ENCODE measurements at regions not wholly inside any gene's neighbourhood (a gene's known extent, or its start where the extent isn't known, plus 50 kb on each side); places are given as distances from the start of the nearest gene placed in this dataset.

DNA sequence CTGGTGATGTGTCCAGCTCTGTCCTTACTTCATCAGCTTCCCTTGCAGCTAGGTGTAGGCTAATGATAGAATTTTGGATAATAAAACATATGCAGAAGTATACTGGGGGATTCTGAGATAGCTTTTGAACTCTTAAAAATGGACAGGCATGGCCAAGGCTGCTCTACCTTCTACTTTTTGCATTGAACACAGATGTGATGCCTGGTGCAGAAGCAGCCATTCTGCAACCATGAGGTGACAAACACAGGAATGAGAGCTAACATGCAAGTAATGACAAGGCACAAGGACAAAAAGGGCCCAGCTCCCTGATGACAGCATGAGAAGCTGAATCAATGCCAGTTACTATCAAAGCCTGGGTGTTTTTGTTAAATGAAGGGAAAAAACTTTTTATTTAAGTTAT lies 686.5 kb upstream of the AUTS2 start:
- Histone ChIP-seq H3K27me3 (ENCODE audit: control insufficient read depth in 1 of 2, insufficient read depth in 1 of 2, low read length in 2 of 2) (no peaks in the 10 kb centered on the region), H3K9ac (ENCODE audit: low read length) (no peak overlapping the region), H4K8ac (ENCODE audit: low read length) (no peak overlapping the region), H2AK5ac (ENCODE audit: low read length, severe bottlenecking) (no peak overlapping the region), H3K18ac (ENCODE audit: low read depth in 1 of 2, low read length in 2 of 2) (no peak overlapping the region), H3K23ac (ENCODE audit: low read length in 2 of 2) (no peak overlapping the region), H3K79me1 (replicated peaks; ENCODE audit: low read length, poor library complexity, severe bottlenecking) (no peaks in the 10 kb centered on the region), H2BK15ac (ENCODE audit: low read depth, poor library complexity, severe bottlenecking) (no peak overlapping the region), H2BK120ac (ENCODE audit: low read depth, low read length) (no peak overlapping the region), H3K4ac (ENCODE audit: low read depth in 1 of 2, low read length in 2 of 2) (no peak overlapping the region), H3K36me3 (ENCODE audit: control insufficient read depth in 1 of 2, insufficient read depth in 2 of 2, low read depth in 1 of 2, low read length in 2 of 2) (no peaks in the 10 kb centered on the region), H2AFZ (ENCODE audit: low read depth, low read length) (no peak overlapping the region), H4K91ac (ENCODE audit: low read length) (no peak overlapping the region), H3K14ac (ENCODE audit: low read length in 2 of 2) (no peak overlapping the region), H3K4me2 (ENCODE audit: low read length, poor library complexity, severe bottlenecking) (no peak overlapping the region), H2BK12ac (ENCODE audit: low read length in 2 of 2) (no peak overlapping the region), H3K4me1 (ENCODE audit: control insufficient read depth, insufficient read depth, low read depth, low read length) (no peaks in the 10 kb centered on the region), H3K9me3 (ENCODE audit: control insufficient read depth, low read length) (peaks cover 11% of the 10 kb centered on the region), H2BK5ac (ENCODE audit: low read depth, low read length, poor library complexity, severe bottlenecking) (no peak overlapping the region), H3K27ac (ENCODE audit: low read length, poor library complexity, severe bottlenecking) (no peak overlapping the region), H3K4me3 (ENCODE audit: insufficient read depth in 1 of 2, low read depth in 1 of 2, low read length in 2 of 2) (no peak overlapping the region)
- DNase-seq, result no peak

DNA sequence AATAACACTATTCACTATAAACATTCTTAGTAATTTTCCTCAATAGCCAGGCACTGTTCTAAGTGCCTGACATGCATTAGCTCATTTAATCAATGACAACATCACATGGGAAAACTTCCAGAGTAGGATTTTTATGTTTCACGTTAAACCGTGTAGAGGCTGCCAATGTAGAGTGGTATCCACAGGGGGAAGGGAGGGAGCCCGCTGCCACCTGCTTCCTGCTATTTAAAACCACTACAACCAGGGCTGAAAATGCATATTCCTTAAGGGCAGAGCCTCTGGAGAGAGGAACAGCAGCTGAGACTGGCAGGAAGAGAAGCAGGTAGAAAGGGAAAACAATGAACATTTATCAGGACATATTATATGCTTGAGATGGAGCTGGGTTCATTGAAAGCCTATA lies 684.3 kb upstream of the AUTS2 start:
- no peak overlapping the region for H2AFZ ChIP-seq (ENCODE audit: low read depth, low read length)
- no peak for DNase-seq
- no peak overlapping the region for H2BK15ac ChIP-seq (ENCODE audit: low read depth, poor library complexity, severe bottlenecking)
- no peaks in the 10 kb centered on the region for H3K79me1 ChIP-seq (replicated peaks; ENCODE audit: low read length, poor library complexity, severe bottlenecking)
- no peak overlapping the region for H4K8ac ChIP-seq (ENCODE audit: low read length)
- H2BK12ac ChIP-seq (ENCODE audit: low read length in 2 of 2), result no peak overlapping the region
- H3K4me2 ChIP-seq (ENCODE audit: low read length, poor library complexity, severe bottlenecking), result no peak overlapping the region
- H2BK5ac ChIP-seq (ENCODE audit: low read depth, low read length, poor library complexity, severe bottlenecking), result no peak overlapping the region
- H2AK5ac ChIP-seq (ENCODE audit: low read length, severe bottlenecking), result no peak overlapping the region
- no peaks in the 10 kb centered on the region for H3K4me1 ChIP-seq (ENCODE audit: control insufficient read depth, insufficient read depth, low read depth, low read length)
- no peak overlapping the region for H2BK120ac ChIP-seq (ENCODE audit: low read depth, low read length)
- H3K36me3 ChIP-seq (ENCODE audit: control insufficient read depth in 1 of 2, insufficient read depth in 2 of 2, low read depth in 1 of 2, low read length in 2 of 2), result no peaks in the 10 kb centered on the region
- no peak overlapping the region for H3K4me3 ChIP-seq (ENCODE audit: insufficient read depth in 1 of 2, low read depth in 1 of 2, low read length in 2 of 2)
- no peak overlapping the region for H3K18ac ChIP-seq (ENCODE audit: low read depth in 1 of 2, low read length in 2 of 2)
- no peak overlapping the region for H3K27ac ChIP-seq (ENCODE audit: low read length, poor library complexity, severe bottlenecking)
- H3K4ac ChIP-seq (ENCODE audit: low read depth in 1 of 2, low read length in 2 of 2), result no peak overlapping the region
- H4K91ac ChIP-seq (ENCODE audit: low read length), result no peak overlapping the region
- H3K9me3 ChIP-seq (ENCODE audit: control insufficient read depth, low read length), result peaks cover 24% of the 10 kb centered on the region
- H3K27me3 ChIP-seq (ENCODE audit: control insufficient read depth in 1 of 2, insufficient read depth in 1 of 2, low read length in 2 of 2), result no peaks in the 10 kb centered on the region
- whole genome bisulfite sequencing, result 81% methylated on average over 2 of the region's 3 CpGs
- H3K14ac ChIP-seq (ENCODE audit: low read length in 2 of 2), result no peak overlapping the region
- H3K23ac ChIP-seq (ENCODE audit: low read length in 2 of 2), result no peak overlapping the region
- no peak overlapping the region for H3K9ac ChIP-seq (ENCODE audit: low read length)

DNA sequence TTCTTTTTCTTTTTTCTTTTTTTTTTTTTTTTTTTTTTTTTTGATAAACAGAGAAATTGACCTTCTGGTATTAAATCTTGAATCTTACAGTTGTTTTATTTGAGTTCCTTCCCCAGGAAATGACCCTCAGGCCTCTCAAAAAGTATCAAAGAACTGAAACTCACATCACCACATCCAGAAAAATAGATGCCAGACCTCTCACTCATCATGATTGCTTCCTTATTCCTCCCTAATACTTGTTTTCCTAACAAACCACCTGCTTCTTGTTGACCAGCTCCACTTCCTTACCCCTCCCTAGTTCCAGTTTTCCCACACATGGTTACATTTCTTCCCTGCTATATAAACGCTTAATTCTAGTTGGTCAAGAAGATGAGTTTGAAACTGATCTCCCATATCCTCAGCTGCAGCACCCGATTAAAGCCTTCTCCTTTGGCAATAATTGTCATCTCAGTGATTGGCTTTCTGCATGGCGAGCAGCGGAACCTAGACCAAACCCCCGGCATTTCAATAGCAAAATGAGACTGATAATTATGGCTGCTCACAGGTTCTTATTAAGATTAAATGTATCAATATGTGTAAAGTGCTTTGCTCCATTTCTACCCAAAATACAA lies 681.1 kb upstream of the AUTS2 start:
- Histone ChIP-seq H3K9me3 (ENCODE audit: control insufficient read depth, low read length) (peaks cover 30% of the 10 kb centered on the region), H3K36me3 (ENCODE audit: control insufficient read depth in 1 of 2, insufficient read depth in 2 of 2, low read depth in 1 of 2, low read length in 2 of 2) (no peaks in the 10 kb centered on the region), H3K18ac (ENCODE audit: low read depth in 1 of 2, low read length in 2 of 2) (no peak overlapping the region), H2AFZ (ENCODE audit: low read depth, low read length) (no peak overlapping the region), H3K27me3 (ENCODE audit: control insufficient read depth in 1 of 2, insufficient read depth in 1 of 2, low read length in 2 of 2) (peaks cover 0 to 5% of the 10 kb centered on the region in 2 experiments), H3K4me1 (ENCODE audit: control insufficient read depth, insufficient read depth, low read depth, low read length) (no peaks in the 10 kb centered on the region), H3K9ac (ENCODE audit: low read length) (no peak overlapping the region), H3K4me3 (ENCODE audit: insufficient read depth in 1 of 2, low read depth in 1 of 2, low read length in 2 of 2) (no peak overlapping the region), H3K23ac (ENCODE audit: low read length in 2 of 2) (no peak overlapping the region), H3K4ac (ENCODE audit: low read depth in 1 of 2, low read length in 2 of 2) (no peak overlapping the region), H4K91ac (ENCODE audit: low read length) (no peak overlapping the region), H2AK5ac (ENCODE audit: low read length, severe bottlenecking) (no peak overlapping the region), H2BK12ac (ENCODE audit: low read length in 2 of 2) (no peak overlapping the region), H2BK15ac (ENCODE audit: low read depth, poor library complexity, severe bottlenecking) (no peak overlapping the region), H2BK120ac (ENCODE audit: low read depth, low read length) (no peak overlapping the region), H4K8ac (ENCODE audit: low read length) (no peak overlapping the region), H3K4me2 (ENCODE audit: low read length, poor library complexity, severe bottlenecking) (no peak overlapping the region), H3K27ac (ENCODE audit: low read length, poor library complexity, severe bottlenecking) (no peak overlapping the region), H3K79me1 (replicated peaks; ENCODE audit: low read length, poor library complexity, severe bottlenecking) (no peaks in the 10 kb centered on the region), H3K14ac (ENCODE audit: low read length in 2 of 2) (no peak overlapping the region), H2BK5ac (ENCODE audit: low read depth, low read length, poor library complexity, severe bottlenecking) (no peak overlapping the region)
- 82% methylated on average over 5 of the region's 5 CpGs for WGBS
- DNase-seq, result no peak

DNA sequence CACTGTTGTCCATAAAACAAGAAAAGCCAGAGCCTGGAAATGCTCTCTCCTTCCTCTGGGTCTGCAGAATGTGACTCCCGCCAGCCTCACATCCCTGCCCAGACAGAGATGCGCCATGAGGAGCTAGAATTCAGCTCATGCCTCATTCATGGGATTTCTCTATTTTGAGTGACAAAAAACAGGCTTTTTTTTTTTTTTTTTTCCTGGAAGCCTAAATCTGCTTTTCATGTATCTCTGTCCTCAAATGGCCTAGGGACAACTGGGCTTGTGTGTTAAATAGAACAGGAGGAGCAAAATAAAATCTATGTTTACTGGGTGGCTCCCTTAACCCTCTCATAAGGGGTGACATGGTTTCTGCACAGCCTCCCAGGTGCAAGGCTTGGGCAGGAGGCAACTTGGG lies 679.7 kb upstream of the AUTS2 start:
- Histone ChIP-seq H3K4me3 (ENCODE audit: insufficient read depth in 1 of 2, low read depth in 1 of 2, low read length in 2 of 2) (no peak overlapping the region), H3K9ac (ENCODE audit: low read length) (no peak overlapping the region), H3K18ac (ENCODE audit: low read depth in 1 of 2, low read length in 2 of 2) (no peak overlapping the region), H3K27me3 (ENCODE audit: control insufficient read depth in 1 of 2, insufficient read depth in 1 of 2, low read length in 2 of 2) (peaks cover 0 to 5% of the 10 kb centered on the region in 2 experiments), H3K4ac (ENCODE audit: low read depth in 1 of 2, low read length in 2 of 2) (no peak overlapping the region), H2BK12ac (ENCODE audit: low read length in 2 of 2) (no peak overlapping the region), H2BK120ac (ENCODE audit: low read depth, low read length) (no peak overlapping the region), H3K79me1 (replicated peaks; ENCODE audit: low read length, poor library complexity, severe bottlenecking) (no peaks in the 10 kb centered on the region), H4K8ac (ENCODE audit: low read length) (no peak overlapping the region), H3K9me3 (ENCODE audit: control insufficient read depth, low read length) (peaks cover 29% of the 10 kb centered on the region), H2BK5ac (ENCODE audit: low read depth, low read length, poor library complexity, severe bottlenecking) (no peak overlapping the region), H2BK15ac (ENCODE audit: low read depth, poor library complexity, severe bottlenecking) (no peak overlapping the region), H4K91ac (ENCODE audit: low read length) (no peak overlapping the region), H3K4me2 (ENCODE audit: low read length, poor library complexity, severe bottlenecking) (no peak overlapping the region), H3K27ac (ENCODE audit: low read length, poor library complexity, severe bottlenecking) (no peak overlapping the region), H3K4me1 (ENCODE audit: control insufficient read depth, insufficient read depth, low read depth, low read length) (no peaks in the 10 kb centered on the region), H3K36me3 (ENCODE audit: control insufficient read depth in 1 of 2, insufficient read depth in 2 of 2, low read depth in 1 of 2, low read length in 2 of 2) (no peaks in the 10 kb centered on the region), H3K23ac (ENCODE audit: low read length in 2 of 2) (no peak overlapping the region), H2AFZ (ENCODE audit: low read depth, low read length) (no peak overlapping the region), H2AK5ac (ENCODE audit: low read length, severe bottlenecking) (no peak overlapping the region), H3K14ac (ENCODE audit: low read length in 2 of 2) (no peak overlapping the region)
- DNase-seq, result no peak
- WGBS, result 71% methylated on average over 2 of the region's 2 CpGs
